ENCODE measurements at regions not wholly inside any gene's neighbourhood (a gene's known extent, or its start where the extent isn't known, plus 50 kb on each side); places are given as distances from the start of the nearest gene placed in this dataset.

DNA sequence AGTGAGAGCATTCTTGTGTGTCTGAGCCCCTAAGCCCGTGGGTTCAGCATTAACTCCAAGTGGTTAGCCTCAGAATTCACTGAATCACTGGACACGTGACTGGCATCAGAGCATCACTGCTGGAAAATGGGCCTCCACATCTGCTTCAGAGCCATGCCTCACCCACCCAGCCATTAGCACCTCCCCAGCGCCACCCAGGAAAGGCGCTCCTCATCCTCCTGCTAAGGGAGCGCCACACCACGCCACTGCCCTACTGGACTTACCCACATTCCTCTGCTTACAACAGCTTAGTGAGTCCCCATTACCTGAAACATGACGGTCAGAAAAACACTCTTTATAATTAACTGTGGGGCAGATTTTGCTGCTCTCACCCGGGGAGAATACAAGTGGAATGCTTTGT is 442.6 kb upstream of the MYT1L start:
- TF ChIP-seq EZH2 (IDR thresholded peaks at IDR 0.05; ENCODE audit: borderline replicate concordance, insufficient read depth, low read depth, low read length, poor library complexity, severe bottlenecking): no peak
- TF ChIP-seq, protein P1, sequence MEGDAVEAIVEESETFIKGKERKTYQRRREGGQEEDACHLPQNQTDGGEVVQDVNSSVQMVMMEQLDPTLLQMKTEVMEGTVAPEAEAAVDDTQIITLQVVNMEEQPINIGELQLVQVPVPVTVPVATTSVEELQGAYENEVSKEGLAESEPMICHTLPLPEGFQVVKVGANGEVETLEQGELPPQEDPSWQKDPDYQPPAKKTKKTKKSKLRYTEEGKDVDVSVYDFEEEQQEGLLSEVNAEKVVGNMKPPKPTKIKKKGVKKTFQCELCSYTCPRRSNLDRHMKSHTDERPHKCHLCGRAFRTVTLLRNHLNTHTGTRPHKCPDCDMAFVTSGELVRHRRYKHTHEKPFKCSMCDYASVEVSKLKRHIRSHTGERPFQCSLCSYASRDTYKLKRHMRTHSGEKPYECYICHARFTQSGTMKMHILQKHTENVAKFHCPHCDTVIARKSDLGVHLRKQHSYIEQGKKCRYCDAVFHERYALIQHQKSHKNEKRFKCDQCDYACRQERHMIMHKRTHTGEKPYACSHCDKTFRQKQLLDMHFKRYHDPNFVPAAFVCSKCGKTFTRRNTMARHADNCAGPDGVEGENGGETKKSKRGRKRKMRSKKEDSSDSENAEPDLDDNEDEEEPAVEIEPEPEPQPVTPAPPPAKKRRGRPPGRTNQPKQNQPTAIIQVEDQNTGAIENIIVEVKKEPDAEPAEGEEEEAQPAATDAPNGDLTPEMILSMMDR (IDR thresholded peaks at IDR 0.05): no peak
